HFF-Myc (cell line): ENCODE measurements at regions not wholly inside any gene's neighbourhood (a gene's known extent, or its start where the extent isn't known, plus 50 kb on each side); places are given as distances from the start of the nearest gene placed in this dataset.
"Not testable (repeated sequence)": the region's sequence is repeated elsewhere in the genome, so short reads cannot be mapped to it uniquely, and the experiment has no call there.

ENCODE experiments used
- DNase-seq: peaks from one replicate; pipeline ENCODE4 v3.0.0-alpha.2; 2011; ENCODE audit warnings: low read depth; ENCODE audit errors: extremely low read depth
- H3K4me3 ChIP-seq: replicated peaks from 2 replicates; pipeline ENCODE4 v1.5.1; 2011; ENCODE audit warnings: low read depth, mild to moderate bottlenecking, control low read depth, low read length
- TF ChIP-seq, protein P1 (sequence below): IDR thresholded peaks from 2 replicates; pipeline ENCODE4 v1.5.1; 2012; ENCODE audit warnings: mild to moderate bottlenecking, low read depth, low read length, control low read depth; ENCODE audit errors: missing control alignments

DNA sequence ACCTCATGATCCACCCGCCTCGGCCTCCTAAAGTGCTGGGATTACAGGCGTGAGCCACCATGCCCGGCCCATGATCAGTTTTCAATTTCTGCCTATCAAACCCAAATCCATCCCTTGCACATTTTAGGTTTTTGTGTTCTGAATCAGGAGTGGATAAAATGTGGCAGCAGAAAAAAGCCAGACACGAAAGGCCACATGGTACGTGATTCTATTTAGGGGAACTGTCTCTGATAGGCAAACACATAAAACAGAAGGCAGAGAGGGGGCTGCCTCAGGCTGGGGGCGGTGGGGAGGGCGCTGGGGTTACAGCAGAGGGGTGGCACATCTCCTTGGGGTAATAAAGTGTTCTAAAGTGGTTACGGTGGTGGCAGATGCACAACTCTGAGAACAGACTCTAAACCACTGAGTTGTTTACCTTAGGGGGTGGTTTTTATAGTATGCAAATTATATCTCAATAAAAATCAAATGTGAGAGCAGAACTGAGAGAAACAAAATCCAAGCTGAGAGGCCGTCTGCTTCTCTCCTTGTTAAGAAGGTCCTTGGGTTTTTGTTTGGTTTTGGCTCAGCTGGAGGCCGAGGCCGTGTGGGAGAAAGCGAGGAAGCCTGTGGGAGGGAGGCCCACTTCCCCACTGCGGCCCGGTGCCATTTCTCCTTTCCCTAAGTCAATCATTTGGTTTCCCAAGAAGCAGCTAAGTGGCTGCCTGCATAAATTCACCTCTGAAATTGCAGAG lies 78.0 kb downstream of the SOWAHC start:
- H3K4me3 ChIP-seq, result no peak overlapping the region
- DNase-seq, result no peak
- TF ChIP-seq, protein P1, sequence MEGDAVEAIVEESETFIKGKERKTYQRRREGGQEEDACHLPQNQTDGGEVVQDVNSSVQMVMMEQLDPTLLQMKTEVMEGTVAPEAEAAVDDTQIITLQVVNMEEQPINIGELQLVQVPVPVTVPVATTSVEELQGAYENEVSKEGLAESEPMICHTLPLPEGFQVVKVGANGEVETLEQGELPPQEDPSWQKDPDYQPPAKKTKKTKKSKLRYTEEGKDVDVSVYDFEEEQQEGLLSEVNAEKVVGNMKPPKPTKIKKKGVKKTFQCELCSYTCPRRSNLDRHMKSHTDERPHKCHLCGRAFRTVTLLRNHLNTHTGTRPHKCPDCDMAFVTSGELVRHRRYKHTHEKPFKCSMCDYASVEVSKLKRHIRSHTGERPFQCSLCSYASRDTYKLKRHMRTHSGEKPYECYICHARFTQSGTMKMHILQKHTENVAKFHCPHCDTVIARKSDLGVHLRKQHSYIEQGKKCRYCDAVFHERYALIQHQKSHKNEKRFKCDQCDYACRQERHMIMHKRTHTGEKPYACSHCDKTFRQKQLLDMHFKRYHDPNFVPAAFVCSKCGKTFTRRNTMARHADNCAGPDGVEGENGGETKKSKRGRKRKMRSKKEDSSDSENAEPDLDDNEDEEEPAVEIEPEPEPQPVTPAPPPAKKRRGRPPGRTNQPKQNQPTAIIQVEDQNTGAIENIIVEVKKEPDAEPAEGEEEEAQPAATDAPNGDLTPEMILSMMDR, result no peak

GRCh38 chr2:109692831-109693230 lies 78.7 kb downstream of the SOWAHC start:
- not testable (repeated sequence) for DNase-seq, H3K4me3 ChIP-seq

DNA sequence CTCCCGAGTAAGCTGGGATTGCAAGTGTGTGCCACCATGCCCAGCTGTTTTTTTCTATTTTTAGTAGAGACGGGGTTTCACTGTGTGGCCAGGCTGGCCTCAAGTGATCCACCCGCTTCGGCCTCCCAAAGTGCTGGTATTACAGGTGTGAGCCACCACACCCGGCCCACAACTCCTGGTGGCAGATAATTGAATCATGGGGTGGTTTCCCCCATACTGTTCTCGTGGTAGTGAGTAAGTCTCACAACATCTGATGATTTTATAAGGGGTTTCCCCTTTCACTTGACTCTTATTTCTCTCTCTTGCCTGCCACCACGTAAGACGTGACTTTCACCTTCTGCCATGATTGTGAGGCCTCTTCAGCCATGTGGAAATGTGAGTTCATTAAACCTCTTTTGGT lies 79.1 kb downstream of the SOWAHC start:
- DNase-seq, H3K4me3 ChIP-seq: not testable (repeated sequence)

DNA sequence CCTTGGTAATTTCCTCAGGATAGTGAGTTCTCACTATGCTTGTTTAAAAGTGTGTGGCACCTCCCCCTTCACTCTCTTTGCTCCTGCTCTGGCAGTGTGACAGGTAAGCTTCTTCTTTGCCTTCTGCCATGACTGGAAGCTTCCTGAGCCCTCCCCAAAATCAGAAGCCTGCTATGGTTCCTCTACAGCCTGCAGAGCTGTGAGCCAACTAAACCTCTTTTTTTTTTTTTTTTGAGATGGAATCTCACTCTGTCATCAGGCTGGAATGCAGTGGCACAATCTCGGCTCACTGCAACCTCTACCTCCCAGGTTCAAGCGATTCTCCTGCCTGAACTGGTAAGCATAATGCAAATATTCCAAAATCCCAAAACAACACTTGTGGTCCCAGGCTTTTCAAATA lies 80.0 kb downstream of the SOWAHC start:
- TF ChIP-seq, protein P1, result no peak
- H3K4me3 ChIP-seq, result no peak overlapping the region
- no peak for DNase-seq

DNA sequence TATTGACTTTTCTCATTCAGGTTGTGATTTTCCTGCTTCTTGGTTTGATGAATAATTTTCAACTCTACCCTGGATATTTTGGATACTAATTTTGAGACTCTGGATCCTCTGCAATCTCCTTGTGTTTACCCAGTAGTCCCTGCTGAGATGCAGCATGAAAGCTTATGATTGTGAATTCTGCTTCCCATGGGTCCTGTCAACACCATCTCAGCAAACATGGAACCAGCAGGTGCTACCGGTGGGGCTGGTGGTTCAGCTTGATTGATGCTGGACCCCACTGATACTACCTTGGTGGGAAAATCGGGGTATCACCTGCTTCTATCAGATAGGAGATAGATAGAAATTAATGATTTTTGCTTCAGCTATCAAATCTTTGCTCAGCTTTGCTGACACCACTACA lies 81.1 kb downstream of the SOWAHC start:
- no peak for DNase-seq
- H3K4me3 ChIP-seq, result no peak overlapping the region
- TF ChIP-seq, protein P1, result no peak

- DNase-seq, result no peak
- H3K4me3 ChIP-seq, result no peak overlapping the region
- TF ChIP-seq, protein P1, result no peak
These were observed 85.5 kb downstream of the SOWAHC start for GRCh38 chr2:109699646-109700045.

- H3K4me3 ChIP-seq, result no peak overlapping the region
- TF ChIP-seq, protein P1, result no peak
- DNase-seq, result no peak
These were observed 86.6 kb downstream of the SOWAHC start for GRCh38 chr2:109700680-109701274.

DNA sequence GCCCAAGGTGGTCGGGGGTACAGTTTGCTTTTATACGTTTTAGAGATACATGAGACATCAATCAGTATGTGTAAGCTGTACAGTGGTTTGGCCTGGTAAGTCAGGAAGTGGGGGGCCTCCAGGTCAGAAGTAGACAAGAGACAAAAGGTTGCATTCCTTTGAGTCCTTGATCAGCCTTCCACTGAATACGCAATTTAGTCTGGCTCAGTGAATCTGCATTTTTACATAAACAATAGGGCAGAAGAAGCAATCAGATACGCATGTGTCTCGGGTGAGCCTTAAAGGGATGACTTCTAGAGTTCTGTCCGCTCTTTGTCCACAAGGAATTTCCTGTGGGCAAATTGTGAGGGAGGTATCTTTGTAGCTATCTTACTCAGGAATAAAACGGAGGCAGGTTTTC lies 87.2 kb downstream of the SOWAHC start:
- TF ChIP-seq, protein P1, result no peak
- no peak for DNase-seq
- H3K4me3 ChIP-seq, result no peak overlapping the region
